Fibroblast of villous mesenchyme (primary cell): ENCODE measurements at regions not wholly inside any gene's neighbourhood (a gene's known extent, or its start where the extent isn't known, plus 50 kb on each side); places are given as distances from the start of the nearest gene placed in this dataset.

Experiments
- DNase-seq: peaks from one replicate; pipeline ENCODE4 v3.0.0-alpha.2; 2010; ENCODE audit warnings: low read depth
- H3K4me3 ChIP-seq: 2 replicates; pipeline ENCODE4 v1.5.1; 2011; ENCODE audit warnings: low read depth, mild to moderate bottlenecking, low read length
- TF ChIP-seq, protein P1 (sequence below): IDR thresholded peaks from 2 replicates; pipeline ENCODE4 v1.5.1; 2012; ENCODE audit warnings: low read depth, mild to moderate bottlenecking, low read length; ENCODE audit not compliant: insufficient read depth

DNA sequence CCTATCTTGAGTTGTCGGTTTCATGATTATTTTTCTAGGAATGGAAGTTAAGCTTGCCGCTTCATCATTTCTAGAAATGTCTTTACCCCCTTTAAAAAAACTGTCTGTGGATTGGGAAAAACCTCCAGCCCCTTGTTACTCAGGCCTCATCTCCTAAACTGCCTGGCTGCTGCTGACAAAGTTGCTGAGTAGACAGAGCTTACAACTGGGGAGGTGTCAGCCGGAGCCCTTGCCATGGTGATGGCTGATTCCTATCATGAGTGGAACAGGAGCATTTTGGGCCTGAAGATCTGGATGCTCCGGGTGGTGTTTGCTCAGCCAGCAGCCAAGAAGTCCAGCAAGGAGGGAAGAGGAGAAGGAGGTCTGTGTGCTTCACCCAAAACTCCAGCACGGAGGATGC, 243.3 kb downstream of the ENGASE start:
- TF ChIP-seq, protein P1, sequence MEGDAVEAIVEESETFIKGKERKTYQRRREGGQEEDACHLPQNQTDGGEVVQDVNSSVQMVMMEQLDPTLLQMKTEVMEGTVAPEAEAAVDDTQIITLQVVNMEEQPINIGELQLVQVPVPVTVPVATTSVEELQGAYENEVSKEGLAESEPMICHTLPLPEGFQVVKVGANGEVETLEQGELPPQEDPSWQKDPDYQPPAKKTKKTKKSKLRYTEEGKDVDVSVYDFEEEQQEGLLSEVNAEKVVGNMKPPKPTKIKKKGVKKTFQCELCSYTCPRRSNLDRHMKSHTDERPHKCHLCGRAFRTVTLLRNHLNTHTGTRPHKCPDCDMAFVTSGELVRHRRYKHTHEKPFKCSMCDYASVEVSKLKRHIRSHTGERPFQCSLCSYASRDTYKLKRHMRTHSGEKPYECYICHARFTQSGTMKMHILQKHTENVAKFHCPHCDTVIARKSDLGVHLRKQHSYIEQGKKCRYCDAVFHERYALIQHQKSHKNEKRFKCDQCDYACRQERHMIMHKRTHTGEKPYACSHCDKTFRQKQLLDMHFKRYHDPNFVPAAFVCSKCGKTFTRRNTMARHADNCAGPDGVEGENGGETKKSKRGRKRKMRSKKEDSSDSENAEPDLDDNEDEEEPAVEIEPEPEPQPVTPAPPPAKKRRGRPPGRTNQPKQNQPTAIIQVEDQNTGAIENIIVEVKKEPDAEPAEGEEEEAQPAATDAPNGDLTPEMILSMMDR = no peak
- H3K4me3 ChIP-seq = no peak overlapping the region
- DNase-seq = no peak

GRCh38 chr17:79316805-79317204, 242.2 kb downstream of the ENGASE start:
- H3K4me3 ChIP-seq = no peak overlapping the region
- DNase-seq = no peak
- TF ChIP-seq, protein P1 = no peak

- no peak overlapping the region for H3K4me3 ChIP-seq
- TF ChIP-seq, protein P1 = no peak
- no peak for DNase-seq
Measured at GRCh38 chr17:79315358-79316105, 240.9 kb downstream of the ENGASE start.

- DNase-seq = no peak
- TF ChIP-seq, protein P1 = no peak
- H3K4me3 ChIP-seq = no peak overlapping the region
Measured at GRCh38 chr17:79314617-79315357, 240.2 kb downstream of the ENGASE start.

DNA sequence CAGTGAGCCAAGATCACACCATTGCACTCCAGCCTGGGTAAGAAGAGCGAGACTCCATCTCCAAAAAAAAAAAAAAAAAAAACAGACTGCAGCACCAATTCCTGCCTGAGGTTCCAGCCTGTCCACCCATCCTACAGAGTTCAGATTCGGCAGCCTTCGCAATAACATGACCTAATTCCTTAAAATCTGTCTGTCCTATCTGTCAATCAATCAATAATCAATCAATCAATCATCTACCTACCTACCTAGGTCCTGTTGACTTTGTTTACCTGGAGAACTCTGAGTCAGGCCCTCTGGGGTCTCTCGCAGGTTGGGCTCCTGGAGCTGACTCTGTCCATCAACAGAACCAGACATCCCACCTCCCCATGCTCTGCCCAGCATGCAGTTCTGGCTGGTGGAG, 236.7 kb downstream of the ENGASE start:
- TF ChIP-seq, protein P1 = no peak

GRCh38 chr17:79306424-79307318, 232.0 kb downstream of the ENGASE start:
- no peak for DNase-seq
- TF ChIP-seq, protein P1 = no peak
- no peak overlapping the region for H3K4me3 ChIP-seq

More for the DNA sequence above, 236.7 kb downstream of the ENGASE start:
- no peak overlapping the region for H3K4me3 ChIP-seq
- DNase-seq = no peak
